ENCODE measurements at regions not wholly inside any gene's neighbourhood (a gene's known extent, or its start where the extent isn't known, plus 50 kb on each side); places are given as distances from the start of the nearest gene placed in this dataset.

- TF ChIP-seq POLR2A (IDR thresholded peaks at IDR 0.05) (no peak), CTCF (IDR thresholded peaks at IDR 0.05) (no peak)
Observed at GRCh38 chr4:63458010-63458409, 951.2 kb downstream of the TECRL start.

All from testis (tissue), 2 donors.